Keratinocyte (primary cell): ENCODE measurements at regions not wholly inside any gene's neighbourhood (a gene's known extent, or its start where the extent isn't known, plus 50 kb on each side); places are given as distances from the start of the nearest gene placed in this dataset.

Source experiments
- DNase-seq: peaks from one replicate; pipeline ENCODE4 v3.0.0-alpha.2; 2011; ENCODE audit warnings: low read depth, missing footprints, low spot score
- FAIRE-seq: peaks from 2 replicates; lab custom pipeline; 2011; peaks lifted over from hg19 to GRCh38; lab: Jason Lieb, UNC
- H2AFZ ChIP-seq: 2 replicates; pipeline ENCODE4 v1.6.0; 2012; ENCODE audit warnings: low read length, control low read depth, inconsistent platforms; ENCODE audit not compliant: control insufficient read depth
- H3K27ac ChIP-seq: 2 replicates; pipeline ENCODE4 v1.5.1; 2011; ENCODE audit warnings: low read length; ENCODE audit not compliant: control insufficient read depth, insufficient read depth
- H3K27me3 ChIP-seq: 3 replicates; pipeline ENCODE4 v1.6.0; 2011; ENCODE audit warnings: low read length; ENCODE audit not compliant: control insufficient read depth, insufficient read depth; ENCODE audit errors: extremely low read depth
- H3K36me3 ChIP-seq, 2 experiments: 2 replicates in 1 of 2; 3 replicates in 1 of 2; pipeline ENCODE4 v1.5.1; 2011; ENCODE audit warnings: low read length in 2 of 2, mild to moderate bottlenecking in 1 of 2; ENCODE audit not compliant: control insufficient read depth in 2 of 2, insufficient read depth in 2 of 2; ENCODE audit errors: extremely low read depth in 1 of 2
- H3K4me1 ChIP-seq: 3 replicates; pipeline ENCODE4 v1.5.1; 2011; ENCODE audit warnings: low read length; ENCODE audit not compliant: control insufficient read depth, insufficient read depth; ENCODE audit errors: extremely low read depth
- H3K4me2 ChIP-seq: 3 replicates; pipeline ENCODE4 v1.6.0; 2011; ENCODE audit warnings: low read depth, low read length; ENCODE audit not compliant: control insufficient read depth, insufficient read depth; ENCODE audit errors: extremely low read depth
- H3K4me3 ChIP-seq, 3 experiments: fragments of 200-600 bp in 1 of 3; sonication (generic) in 1 of 3; 2 replicates in 2 of 3; 3 replicates in 1 of 3; pipeline ENCODE4 v1.5.1; 2011 to 2016; ENCODE audit warnings: low read length in 3 of 3, mild to moderate bottlenecking in 3 of 3, control low read depth in 2 of 3, inconsistent platforms in 1 of 3, low read depth in 1 of 3, mixed read lengths in 1 of 3, mixed run types in 1 of 3, moderate library complexity in 1 of 3; ENCODE audit not compliant: control insufficient read depth in 2 of 3, insufficient read depth in 2 of 3; ENCODE audit errors: extremely low read depth in 1 of 3
- H3K79me2 ChIP-seq: 2 replicates; pipeline ENCODE4 v1.6.0; 2012; ENCODE audit warnings: low read length; ENCODE audit not compliant: control insufficient read depth, insufficient read depth
- H3K9ac ChIP-seq: 3 replicates; pipeline ENCODE4 v1.6.0; 2011; ENCODE audit warnings: low read length; ENCODE audit not compliant: control insufficient read depth, insufficient read depth; ENCODE audit errors: extremely low read depth
- H3K9me1 ChIP-seq: 3 replicates; pipeline ENCODE4 v1.6.0; 2011; ENCODE audit warnings: low read length; ENCODE audit not compliant: control insufficient read depth, insufficient read depth; ENCODE audit errors: extremely low read depth
- H3K9me3 ChIP-seq: 2 replicates; pipeline ENCODE4 v1.5.1; 2012; ENCODE audit warnings: low read depth, low read length; ENCODE audit not compliant: control insufficient read depth
- H4K20me1 ChIP-seq: 3 replicates; pipeline ENCODE4 v1.6.0; 2011; ENCODE audit warnings: low read length; ENCODE audit not compliant: control insufficient read depth, insufficient read depth; ENCODE audit errors: extremely low read depth
- CTCF ChIP-seq, 3 experiments: IDR thresholded peaks in 1 of 3; conservative IDR thresholded peaks in 1 of 3; optimal IDR thresholded peaks in 1 of 3; 2 replicates in 2 of 3; 3 replicates in 1 of 3; pipeline versions ENCODE3 to v1.5.1; 2011; ENCODE audit warnings: low read length in 3 of 3, mild to moderate bottlenecking in 3 of 3, moderate library complexity in 2 of 3, control low read depth in 1 of 3, inconsistent platforms in 1 of 3; ENCODE audit not compliant: insufficient read depth in 2 of 3; ENCODE audit errors: extremely low read depth in 1 of 3
- EZH2 ChIP-seq: IDR thresholded peaks from one replicate; pipeline ENCODE4 v1.6.1; 2012; ENCODE audit warnings: inconsistent platforms, mild to moderate bottlenecking, low read length, moderate library complexity
- dilution Hi-C: fragments of 300-500 bp; cut with MboI; formaldehyde crosslinking; loops from one replicate; pipeline ENCODE4 v1.7.0; 2020; ENCODE audit warnings: low sequenced_read_pairs; ENCODE audit not compliant: extremely low pct_ligation_motif_present

- no peaks in the 10 kb centered on the region for H3K36me3 ChIP-seq
Measured at GRCh38 chr16:75780669-75781068, 54.4 kb upstream of the CPHXL start.

GRCh38 chr16:75781683-75782343 lies 55.5 kb upstream of the CPHXL start:
- no peaks in the 10 kb centered on the region for H3K9me1 ChIP-seq
- H3K4me2 ChIP-seq, result no peak overlapping the region
- FAIRE-seq (no peak), DNase-seq (no peak)
- H3K4me1 ChIP-seq, result no peaks in the 10 kb centered on the region
- H3K27ac ChIP-seq, result no peak overlapping the region
- H3K9me3 ChIP-seq, result no peaks in the 10 kb centered on the region
- dilution Hi-C loops, result loop anchor here (25.0 kb wide), 1 partner anchor 1380 kb away; no protein-coding TSS in a partner anchor
- H3K36me3 ChIP-seq, result no peaks in the 10 kb centered on the region
- no peak for TF ChIP-seq EZH2
- TF ChIP-seq CTCF (optimal IDR thresholded peaks at IDR 0.05 in 1 of 3, IDR thresholded peaks at IDR 0.05 in 1 of 3, conservative IDR thresholded peaks at IDR 0.05 in 1 of 3; ENCODE audit: extremely low read depth in 1 of 3, insufficient read depth in 2 of 3, low read length in 3 of 3), result no peak
- no peak overlapping the region for H3K9ac ChIP-seq
- no peak overlapping the region for H3K4me3 ChIP-seq
- no peaks in the 10 kb centered on the region for H4K20me1 ChIP-seq
- H2AFZ ChIP-seq, result no peak overlapping the region
- H3K27me3 ChIP-seq, result no peaks in the 10 kb centered on the region
- no peaks in the 10 kb centered on the region for H3K79me2 ChIP-seq

More at GRCh38 chr16:75780669-75781068, 54.4 kb upstream of the CPHXL start:
- no peak for FAIRE-seq
- no peak for TF ChIP-seq EZH2
- TF ChIP-seq CTCF (optimal IDR thresholded peaks at IDR 0.05 in 1 of 3, IDR thresholded peaks at IDR 0.05 in 1 of 3, conservative IDR thresholded peaks at IDR 0.05 in 1 of 3; ENCODE audit: extremely low read depth in 1 of 3, insufficient read depth in 2 of 3, low read length in 3 of 3), result no peak
- no peaks in the 10 kb centered on the region for H3K79me2 ChIP-seq
- no peak overlapping the region for H3K9ac ChIP-seq
- dilution Hi-C loops, result loop anchor here (25.0 kb wide), 1 partner anchor 1382 kb away; no protein-coding TSS in a partner anchor
- no peaks in the 10 kb centered on the region for H3K9me3 ChIP-seq
- no peaks in the 10 kb centered on the region for H3K4me1 ChIP-seq
- no peaks in the 10 kb centered on the region for H3K27me3 ChIP-seq
- H3K27ac ChIP-seq, result no peak overlapping the region
- no peaks in the 10 kb centered on the region for H3K9me1 ChIP-seq
- no peak overlapping the region for H3K4me2 ChIP-seq
- H4K20me1 ChIP-seq, result no peaks in the 10 kb centered on the region
- H3K4me3 ChIP-seq, result no peak overlapping the region
- H2AFZ ChIP-seq, result no peak overlapping the region
- no peak for DNase-seq
